OCI-LY1 (cell line): ENCODE measurements at regions not wholly inside any gene's neighbourhood (a gene's known extent, or its start where the extent isn't known, plus 50 kb on each side); places are given as distances from the start of the nearest gene placed in this dataset.

Source experiments
- EZH2 ChIP-seq: fragments of 200-600 bp; sonication (generic), shearing (Covaris generic); IDR thresholded peaks from 2 replicates; pipeline ENCODE4 v1.8.0; 2017; ENCODE audit warnings: borderline replicate concordance, mixed run types, mild to moderate bottlenecking, antibody characterized with exemption, low read length, moderate library complexity, mixed read lengths
- TF ChIP-seq, protein P1 (sequence below): fragments of 200-600 bp; sonication (generic), shearing (Covaris generic); IDR thresholded peaks from 2 replicates; pipeline ENCODE4 v1.5.1; 2017; ENCODE audit warnings: mild to moderate bottlenecking, antibody characterized with exemption, low read length, moderate library complexity, mixed read lengths

DNA sequence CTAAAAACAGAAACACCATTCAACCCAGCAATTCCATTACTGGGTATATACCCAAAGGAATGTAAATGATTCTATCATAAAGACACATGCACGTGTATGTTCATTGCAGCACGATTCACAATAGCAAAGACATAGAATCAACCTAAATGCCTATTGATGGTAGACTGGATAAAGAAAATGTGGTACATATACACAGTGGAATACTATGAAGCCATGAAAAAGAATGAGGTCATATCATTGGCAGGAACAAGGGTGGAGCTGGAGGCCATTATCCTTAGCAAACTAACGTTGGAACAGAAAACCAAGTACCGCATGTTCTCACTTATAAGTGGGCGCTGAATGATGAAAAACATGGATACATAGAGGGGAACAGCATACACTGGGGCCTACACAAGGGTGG lies 77.2 kb upstream of the MYOCD start:
- TF ChIP-seq EZH2 = no peak
- TF ChIP-seq, protein P1, sequence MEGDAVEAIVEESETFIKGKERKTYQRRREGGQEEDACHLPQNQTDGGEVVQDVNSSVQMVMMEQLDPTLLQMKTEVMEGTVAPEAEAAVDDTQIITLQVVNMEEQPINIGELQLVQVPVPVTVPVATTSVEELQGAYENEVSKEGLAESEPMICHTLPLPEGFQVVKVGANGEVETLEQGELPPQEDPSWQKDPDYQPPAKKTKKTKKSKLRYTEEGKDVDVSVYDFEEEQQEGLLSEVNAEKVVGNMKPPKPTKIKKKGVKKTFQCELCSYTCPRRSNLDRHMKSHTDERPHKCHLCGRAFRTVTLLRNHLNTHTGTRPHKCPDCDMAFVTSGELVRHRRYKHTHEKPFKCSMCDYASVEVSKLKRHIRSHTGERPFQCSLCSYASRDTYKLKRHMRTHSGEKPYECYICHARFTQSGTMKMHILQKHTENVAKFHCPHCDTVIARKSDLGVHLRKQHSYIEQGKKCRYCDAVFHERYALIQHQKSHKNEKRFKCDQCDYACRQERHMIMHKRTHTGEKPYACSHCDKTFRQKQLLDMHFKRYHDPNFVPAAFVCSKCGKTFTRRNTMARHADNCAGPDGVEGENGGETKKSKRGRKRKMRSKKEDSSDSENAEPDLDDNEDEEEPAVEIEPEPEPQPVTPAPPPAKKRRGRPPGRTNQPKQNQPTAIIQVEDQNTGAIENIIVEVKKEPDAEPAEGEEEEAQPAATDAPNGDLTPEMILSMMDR = no peak
